ENCODE measurements at regions not wholly inside any gene's neighbourhood (a gene's known extent, or its start where the extent isn't known, plus 50 kb on each side); places are given as distances from the start of the nearest gene placed in this dataset.

DNA sequence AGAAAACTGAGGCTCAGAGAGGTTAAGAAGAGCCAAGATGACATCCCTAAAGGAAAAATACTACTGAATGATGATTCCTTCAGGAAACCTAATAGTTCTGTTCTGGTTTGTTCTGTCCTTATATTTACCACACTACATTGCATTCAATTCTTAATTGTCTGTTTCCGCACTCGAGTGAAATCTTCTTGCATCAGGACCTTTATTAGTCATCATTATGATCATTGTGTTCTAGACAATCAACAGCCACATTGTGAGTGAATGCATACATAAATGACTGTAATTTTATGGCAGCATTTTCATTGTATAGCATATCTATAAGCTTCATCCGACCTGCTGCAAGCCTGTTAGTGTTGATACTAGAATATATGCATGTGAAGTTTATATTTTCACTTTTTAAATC lies 156.7 kb upstream of the FAM241A start:
- TF ChIP-seq, protein P1, sequence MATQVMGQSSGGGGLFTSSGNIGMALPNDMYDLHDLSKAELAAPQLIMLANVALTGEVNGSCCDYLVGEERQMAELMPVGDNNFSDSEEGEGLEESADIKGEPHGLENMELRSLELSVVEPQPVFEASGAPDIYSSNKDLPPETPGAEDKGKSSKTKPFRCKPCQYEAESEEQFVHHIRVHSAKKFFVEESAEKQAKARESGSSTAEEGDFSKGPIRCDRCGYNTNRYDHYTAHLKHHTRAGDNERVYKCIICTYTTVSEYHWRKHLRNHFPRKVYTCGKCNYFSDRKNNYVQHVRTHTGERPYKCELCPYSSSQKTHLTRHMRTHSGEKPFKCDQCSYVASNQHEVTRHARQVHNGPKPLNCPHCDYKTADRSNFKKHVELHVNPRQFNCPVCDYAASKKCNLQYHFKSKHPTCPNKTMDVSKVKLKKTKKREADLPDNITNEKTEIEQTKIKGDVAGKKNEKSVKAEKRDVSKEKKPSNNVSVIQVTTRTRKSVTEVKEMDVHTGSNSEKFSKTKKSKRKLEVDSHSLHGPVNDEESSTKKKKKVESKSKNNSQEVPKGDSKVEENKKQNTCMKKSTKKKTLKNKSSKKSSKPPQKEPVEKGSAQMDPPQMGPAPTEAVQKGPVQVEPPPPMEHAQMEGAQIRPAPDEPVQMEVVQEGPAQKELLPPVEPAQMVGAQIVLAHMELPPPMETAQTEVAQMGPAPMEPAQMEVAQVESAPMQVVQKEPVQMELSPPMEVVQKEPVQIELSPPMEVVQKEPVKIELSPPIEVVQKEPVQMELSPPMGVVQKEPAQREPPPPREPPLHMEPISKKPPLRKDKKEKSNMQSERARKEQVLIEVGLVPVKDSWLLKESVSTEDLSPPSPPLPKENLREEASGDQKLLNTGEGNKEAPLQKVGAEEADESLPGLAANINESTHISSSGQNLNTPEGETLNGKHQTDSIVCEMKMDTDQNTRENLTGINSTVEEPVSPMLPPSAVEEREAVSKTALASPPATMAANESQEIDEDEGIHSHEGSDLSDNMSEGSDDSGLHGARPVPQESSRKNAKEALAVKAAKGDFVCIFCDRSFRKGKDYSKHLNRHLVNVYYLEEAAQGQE (IDR thresholded peaks at IDR 0.05; ENCODE audit: insufficient read depth in 1 of 2, low read depth in 2 of 2, low read length in 1 of 2): no peak
- TF ChIP-seq SIN3A (IDR thresholded peaks at IDR 0.05; ENCODE audit: borderline replicate concordance, insufficient read depth, low read depth, low read length) (no peak), POLR2AphosphoS5 (IDR thresholded peaks at IDR 0.05; ENCODE audit: low read depth, low read length) (no peak), TCF7L2 (IDR thresholded peaks at IDR 0.05; ENCODE audit: low read depth, low read length) (no peak)
- TF ChIP-seq, protein P2, sequence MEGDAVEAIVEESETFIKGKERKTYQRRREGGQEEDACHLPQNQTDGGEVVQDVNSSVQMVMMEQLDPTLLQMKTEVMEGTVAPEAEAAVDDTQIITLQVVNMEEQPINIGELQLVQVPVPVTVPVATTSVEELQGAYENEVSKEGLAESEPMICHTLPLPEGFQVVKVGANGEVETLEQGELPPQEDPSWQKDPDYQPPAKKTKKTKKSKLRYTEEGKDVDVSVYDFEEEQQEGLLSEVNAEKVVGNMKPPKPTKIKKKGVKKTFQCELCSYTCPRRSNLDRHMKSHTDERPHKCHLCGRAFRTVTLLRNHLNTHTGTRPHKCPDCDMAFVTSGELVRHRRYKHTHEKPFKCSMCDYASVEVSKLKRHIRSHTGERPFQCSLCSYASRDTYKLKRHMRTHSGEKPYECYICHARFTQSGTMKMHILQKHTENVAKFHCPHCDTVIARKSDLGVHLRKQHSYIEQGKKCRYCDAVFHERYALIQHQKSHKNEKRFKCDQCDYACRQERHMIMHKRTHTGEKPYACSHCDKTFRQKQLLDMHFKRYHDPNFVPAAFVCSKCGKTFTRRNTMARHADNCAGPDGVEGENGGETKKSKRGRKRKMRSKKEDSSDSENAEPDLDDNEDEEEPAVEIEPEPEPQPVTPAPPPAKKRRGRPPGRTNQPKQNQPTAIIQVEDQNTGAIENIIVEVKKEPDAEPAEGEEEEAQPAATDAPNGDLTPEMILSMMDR (IDR thresholded peaks at IDR 0.05): no peak
- Histone ChIP-seq H3K36me3 (ENCODE audit: control insufficient read depth, insufficient read depth, low read length) (no peaks in the 10 kb centered on the region), H3K4me3 (ENCODE audit: low read depth in 2 of 2, low read length in 2 of 2) (no peak overlapping the region), H3K27me3 (ENCODE audit: control insufficient read depth, insufficient read depth, low read length) (no peaks in the 10 kb centered on the region), H3K4me1 (ENCODE audit: control insufficient read depth, insufficient read depth, low read length) (no peaks in the 10 kb centered on the region), H3K27ac (ENCODE audit: low read length) (no peak overlapping the region), H3K9me3 (ENCODE audit: control insufficient read depth, insufficient read depth, low read depth, low read length) (no peaks in the 10 kb centered on the region)
- POLR2A ChIA-PET: no interaction called here
- no TSS peak for BruUV-seq (replicated peaks)
- intact Hi-C loops (cut with micrococcal nuclease; ENCODE audit: unreplicated experiment) (no loop called here), in situ Hi-C loops (cut with HindIII; ENCODE audit: low pct_unique_long_range_greater_than_20kb, low sequenced_read_pairs) (no loop called here)
- ATAC-seq: no peak
- DNase-seq (ENCODE audit: low read depth, low spot score): no peak
- CTCF ChIA-PET: no interaction called here

DNA sequence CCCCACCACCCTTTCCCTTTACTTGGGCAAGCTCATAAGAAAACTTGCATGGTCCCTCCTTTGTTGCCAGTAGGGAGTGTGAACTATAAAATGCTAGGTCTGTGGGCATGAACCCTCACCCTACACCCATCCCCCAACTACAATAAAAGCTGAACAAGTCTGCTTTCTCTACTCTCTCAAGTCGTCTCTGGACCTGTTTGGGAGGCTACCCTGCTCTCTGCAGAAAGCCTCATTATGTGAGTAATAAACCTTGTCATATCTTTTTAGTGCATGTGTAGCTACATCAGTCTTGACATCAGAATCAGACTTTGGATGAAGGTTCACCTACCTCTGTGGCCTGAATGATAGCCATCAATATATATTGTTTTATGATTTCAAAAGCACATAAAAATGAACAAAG lies 155.4 kb upstream of the FAM241A start:
- no peaks in the 10 kb centered on the region for H3K9me3 ChIP-seq (ENCODE audit: control insufficient read depth, insufficient read depth, low read depth, low read length)
- no TSS peak for BruUV-seq (replicated peaks)
- POLR2A ChIA-PET: no interaction called here
- in situ Hi-C loops (cut with HindIII; ENCODE audit: low pct_unique_long_range_greater_than_20kb, low sequenced_read_pairs) (no loop called here), intact Hi-C loops (cut with micrococcal nuclease; ENCODE audit: unreplicated experiment) (no loop called here)
- TF ChIP-seq, protein P2 (IDR thresholded peaks at IDR 0.05): no peak
- TF ChIP-seq SIN3A (IDR thresholded peaks at IDR 0.05; ENCODE audit: borderline replicate concordance, insufficient read depth, low read depth, low read length) (no peak), POLR2AphosphoS5 (IDR thresholded peaks at IDR 0.05; ENCODE audit: low read depth, low read length) (no peak), TCF7L2 (IDR thresholded peaks at IDR 0.05; ENCODE audit: low read depth, low read length) (no peak)
- TF ChIP-seq, protein P1 (IDR thresholded peaks at IDR 0.05; ENCODE audit: insufficient read depth in 1 of 2, low read depth in 2 of 2, low read length in 1 of 2): no peak
- no peak for ATAC-seq
- CTCF ChIA-PET: no interaction called here
- no peak overlapping the region for H3K27ac ChIP-seq (ENCODE audit: low read length)
- no peak overlapping the region for H3K4me3 ChIP-seq (ENCODE audit: low read depth in 2 of 2, low read length in 2 of 2)
- no peaks in the 10 kb centered on the region for H3K36me3 ChIP-seq (ENCODE audit: control insufficient read depth, insufficient read depth, low read length)
- DNase-seq (ENCODE audit: low read depth, low spot score): no peak
- no peaks in the 10 kb centered on the region for H3K4me1 ChIP-seq (ENCODE audit: control insufficient read depth, insufficient read depth, low read length)
- H3K27me3 ChIP-seq (ENCODE audit: control insufficient read depth, insufficient read depth, low read length): no peaks in the 10 kb centered on the region
